ENCODE measurements at regions not wholly inside any gene's neighbourhood (a gene's known extent, or its start where the extent isn't known, plus 50 kb on each side); places are given as distances from the start of the nearest gene placed in this dataset.

DNA sequence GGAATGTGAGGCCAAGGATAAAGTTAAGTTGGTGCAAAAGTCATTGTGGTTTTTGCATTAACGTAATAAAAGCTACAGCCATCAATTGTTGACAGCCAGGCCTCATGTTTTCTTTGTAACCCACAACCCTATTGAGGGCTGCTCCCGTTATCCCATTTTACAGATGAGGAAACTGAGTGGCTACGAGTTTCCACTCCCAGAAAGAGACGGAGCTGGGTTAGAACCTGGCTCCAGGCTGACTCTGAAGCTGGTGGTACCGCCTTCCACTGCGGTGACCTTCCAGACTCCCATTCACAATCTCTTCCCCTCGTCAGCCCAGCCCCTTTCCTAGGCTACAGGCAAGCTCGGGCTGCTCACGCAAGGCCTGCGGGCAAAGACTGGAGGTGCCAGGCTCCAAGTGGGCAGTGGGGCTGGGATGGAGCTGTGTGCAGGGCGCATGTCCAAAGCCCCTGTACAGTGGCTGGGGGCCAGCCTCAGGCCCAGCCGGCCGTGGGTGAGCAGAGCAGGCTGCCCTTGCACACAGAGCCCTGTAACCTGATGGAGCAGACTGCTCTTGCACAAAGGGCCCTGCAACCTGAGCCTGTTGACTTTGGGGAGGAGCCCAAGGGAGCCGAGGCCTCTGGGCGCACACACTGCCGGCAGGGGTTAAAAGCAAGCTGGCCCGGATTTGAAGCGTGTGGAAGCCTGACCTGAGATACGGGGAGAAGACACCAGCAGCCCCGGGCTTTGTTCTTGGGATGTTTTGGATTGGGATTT is 97.4 kb upstream of the TMPRSS2 start (continued):
- TF ChIP-seq, protein P1, sequence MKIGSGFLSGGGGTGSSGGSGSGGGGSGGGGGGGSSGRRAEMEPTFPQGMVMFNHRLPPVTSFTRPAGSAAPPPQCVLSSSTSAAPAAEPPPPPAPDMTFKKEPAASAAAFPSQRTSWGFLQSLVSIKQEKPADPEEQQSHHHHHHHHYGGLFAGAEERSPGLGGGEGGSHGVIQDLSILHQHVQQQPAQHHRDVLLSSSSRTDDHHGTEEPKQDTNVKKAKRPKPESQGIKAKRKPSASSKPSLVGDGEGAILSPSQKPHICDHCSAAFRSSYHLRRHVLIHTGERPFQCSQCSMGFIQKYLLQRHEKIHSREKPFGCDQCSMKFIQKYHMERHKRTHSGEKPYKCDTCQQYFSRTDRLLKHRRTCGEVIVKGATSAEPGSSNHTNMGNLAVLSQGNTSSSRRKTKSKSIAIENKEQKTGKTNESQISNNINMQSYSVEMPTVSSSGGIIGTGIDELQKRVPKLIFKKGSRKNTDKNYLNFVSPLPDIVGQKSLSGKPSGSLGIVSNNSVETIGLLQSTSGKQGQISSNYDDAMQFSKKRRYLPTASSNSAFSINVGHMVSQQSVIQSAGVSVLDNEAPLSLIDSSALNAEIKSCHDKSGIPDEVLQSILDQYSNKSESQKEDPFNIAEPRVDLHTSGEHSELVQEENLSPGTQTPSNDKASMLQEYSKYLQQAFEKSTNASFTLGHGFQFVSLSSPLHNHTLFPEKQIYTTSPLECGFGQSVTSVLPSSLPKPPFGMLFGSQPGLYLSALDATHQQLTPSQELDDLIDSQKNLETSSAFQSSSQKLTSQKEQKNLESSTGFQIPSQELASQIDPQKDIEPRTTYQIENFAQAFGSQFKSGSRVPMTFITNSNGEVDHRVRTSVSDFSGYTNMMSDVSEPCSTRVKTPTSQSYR (CRISPR knock-in tag; IDR thresholded peaks at IDR 0.05; ENCODE audit: borderline replicate concordance) = 0 out of 2 replicates have a peak, but pooled peaks have one; percentile 25
- TF ChIP-seq ZNF24 (IDR thresholded peaks at IDR 0.05) = no peak
- TF ChIP-seq ZNF263 (CRISPR knock-in tag; IDR thresholded peaks at IDR 0.05) = peak; percentile 93
- 0 out of 2 replicates have a peak, but pooled peaks have one; percentile 27 for TF ChIP-seq CREM (IDR thresholded peaks at IDR 0.05)
- no peak for TF ChIP-seq CREM (CRISPR knock-in tag; IDR thresholded peaks at IDR 0.05)
- no peak for TF ChIP-seq MAZ (IDR thresholded peaks at IDR 0.05; ENCODE audit: borderline replicate concordance, low read depth, low read length)
- peak; percentile 63; the same call in 1 of the 2 replicates for TF ChIP-seq MAZ (CRISPR knock-in tag; IDR thresholded peaks at IDR 0.05; ENCODE audit: low read depth)
- TF ChIP-seq POLR2AphosphoS5 (IDR thresholded peaks at IDR 0.05; ENCODE audit: low read depth, low read length) = no peak
- TF ChIP-seq, protein P2, sequence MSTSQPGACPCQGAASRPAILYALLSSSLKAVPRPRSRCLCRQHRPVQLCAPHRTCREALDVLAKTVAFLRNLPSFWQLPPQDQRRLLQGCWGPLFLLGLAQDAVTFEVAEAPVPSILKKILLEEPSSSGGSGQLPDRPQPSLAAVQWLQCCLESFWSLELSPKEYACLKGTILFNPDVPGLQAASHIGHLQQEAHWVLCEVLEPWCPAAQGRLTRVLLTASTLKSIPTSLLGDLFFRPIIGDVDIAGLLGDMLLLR (CRISPR knock-in tag; IDR thresholded peaks at IDR 0.05) = no peak
- no peak for TF ChIP-seq MIER2 (CRISPR knock-in tag; IDR thresholded peaks at IDR 0.05)
- TF ChIP-seq SPEN (CRISPR knock-in tag; IDR thresholded peaks at IDR 0.05; ENCODE audit: low read depth) = peak; percentile 50; the same call in 1 of the 2 replicates
- TF ChIP-seq, protein P3, sequence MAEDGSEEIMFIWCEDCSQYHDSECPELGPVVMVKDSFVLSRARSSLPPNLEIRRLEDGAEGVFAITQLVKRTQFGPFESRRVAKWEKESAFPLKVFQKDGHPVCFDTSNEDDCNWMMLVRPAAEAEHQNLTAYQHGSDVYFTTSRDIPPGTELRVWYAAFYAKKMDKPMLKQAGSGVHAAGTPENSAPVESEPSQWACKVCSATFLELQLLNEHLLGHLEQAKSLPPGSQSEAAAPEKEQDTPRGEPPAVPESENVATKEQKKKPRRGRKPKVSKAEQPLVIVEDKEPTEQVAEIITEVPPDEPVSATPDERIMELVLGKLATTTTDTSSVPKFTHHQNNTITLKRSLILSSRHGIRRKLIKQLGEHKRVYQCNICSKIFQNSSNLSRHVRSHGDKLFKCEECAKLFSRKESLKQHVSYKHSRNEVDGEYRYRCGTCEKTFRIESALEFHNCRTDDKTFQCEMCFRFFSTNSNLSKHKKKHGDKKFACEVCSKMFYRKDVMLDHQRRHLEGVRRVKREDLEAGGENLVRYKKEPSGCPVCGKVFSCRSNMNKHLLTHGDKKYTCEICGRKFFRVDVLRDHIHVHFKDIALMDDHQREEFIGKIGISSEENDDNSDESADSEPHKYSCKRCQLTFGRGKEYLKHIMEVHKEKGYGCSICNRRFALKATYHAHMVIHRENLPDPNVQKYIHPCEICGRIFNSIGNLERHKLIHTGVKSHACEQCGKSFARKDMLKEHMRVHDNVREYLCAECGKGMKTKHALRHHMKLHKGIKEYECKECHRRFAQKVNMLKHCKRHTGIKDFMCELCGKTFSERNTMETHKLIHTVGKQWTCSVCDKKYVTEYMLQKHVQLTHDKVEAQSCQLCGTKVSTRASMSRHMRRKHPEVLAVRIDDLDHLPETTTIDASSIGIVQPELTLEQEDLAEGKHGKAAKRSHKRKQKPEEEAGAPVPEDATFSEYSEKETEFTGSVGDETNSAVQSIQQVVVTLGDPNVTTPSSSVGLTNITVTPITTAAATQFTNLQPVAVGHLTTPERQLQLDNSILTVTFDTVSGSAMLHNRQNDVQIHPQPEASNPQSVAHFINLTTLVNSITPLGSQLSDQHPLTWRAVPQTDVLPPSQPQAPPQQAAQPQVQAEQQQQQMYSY (CRISPR knock-in tag; IDR thresholded peaks at IDR 0.05) = peak; percentile 73
- no peak for TF ChIP-seq SOX6 (IDR thresholded peaks at IDR 0.05)
- TF ChIP-seq SOX6 (CRISPR knock-in tag; IDR thresholded peaks at IDR 0.05) = peak; percentile 79
- no peak; the same call in 1 of the 2 replicates for TF ChIP-seq ZNF143 (CRISPR knock-in tag; IDR thresholded peaks at IDR 0.05)
- TF ChIP-seq, protein P4, sequence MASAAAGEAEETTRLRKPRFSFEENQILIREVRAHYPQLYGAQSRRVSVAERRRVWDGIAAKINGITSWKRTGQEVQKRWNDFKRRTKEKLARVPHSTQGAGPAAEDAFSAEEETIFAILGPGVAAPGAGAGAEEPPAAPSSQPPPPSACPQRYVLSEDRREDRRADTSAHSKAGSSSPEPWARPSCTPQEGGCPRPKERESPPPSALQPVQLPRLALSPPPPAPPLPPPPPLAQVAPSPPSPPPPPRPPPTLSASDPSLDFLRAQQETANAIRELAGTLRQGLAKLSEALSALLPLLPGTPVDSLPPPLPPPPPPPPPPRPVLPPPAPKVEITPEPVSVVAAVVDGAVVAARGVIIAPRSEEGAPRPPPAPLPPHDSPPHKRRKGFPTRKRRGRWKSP (CRISPR knock-in tag; IDR thresholded peaks at IDR 0.05) = peak; percentile 60; the same call in 1 of the 2 replicates
- TF ChIP-seq MYC (CRISPR knock-in tag; IDR thresholded peaks at IDR 0.05; ENCODE audit: borderline replicate concordance) = peak; percentile 47; the same call in 1 of the 2 replicates
- no peak for TF ChIP-seq ZNF441 (CRISPR knock-in tag; IDR thresholded peaks at IDR 0.05; ENCODE audit: borderline replicate concordance)
- TF ChIP-seq, protein P5, sequence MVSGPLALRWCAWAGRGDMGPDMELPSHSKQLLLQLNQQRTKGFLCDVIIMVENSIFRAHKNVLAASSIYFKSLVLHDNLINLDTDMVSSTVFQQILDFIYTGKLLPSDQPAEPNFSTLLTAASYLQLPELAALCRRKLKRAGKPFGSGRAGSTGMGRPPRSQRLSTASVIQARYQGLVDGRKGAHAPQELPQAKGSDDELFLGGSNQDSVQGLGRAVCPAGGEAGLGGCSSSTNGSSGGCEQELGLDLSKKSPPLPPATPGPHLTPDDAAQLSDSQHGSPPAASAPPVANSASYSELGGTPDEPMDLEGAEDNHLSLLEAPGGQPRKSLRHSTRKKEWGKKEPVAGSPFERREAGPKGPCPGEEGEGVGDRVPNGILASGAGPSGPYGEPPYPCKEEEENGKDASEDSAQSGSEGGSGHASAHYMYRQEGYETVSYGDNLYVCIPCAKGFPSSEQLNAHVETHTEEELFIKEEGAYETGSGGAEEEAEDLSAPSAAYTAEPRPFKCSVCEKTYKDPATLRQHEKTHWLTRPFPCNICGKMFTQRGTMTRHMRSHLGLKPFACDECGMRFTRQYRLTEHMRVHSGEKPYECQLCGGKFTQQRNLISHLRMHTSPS (CRISPR knock-in tag; IDR thresholded peaks at IDR 0.05; ENCODE audit: low read depth) = no peak
- peak; percentile 89 for TF ChIP-seq ZNF556 (CRISPR knock-in tag; IDR thresholded peaks at IDR 0.05; ENCODE audit: borderline replicate concordance)

Data from HepG2 (cell line).